ENCODE measurements at regions not wholly inside any gene's neighbourhood (a gene's known extent, or its start where the extent isn't known, plus 50 kb on each side); places are given as distances from the start of the nearest gene placed in this dataset.

DNA sequence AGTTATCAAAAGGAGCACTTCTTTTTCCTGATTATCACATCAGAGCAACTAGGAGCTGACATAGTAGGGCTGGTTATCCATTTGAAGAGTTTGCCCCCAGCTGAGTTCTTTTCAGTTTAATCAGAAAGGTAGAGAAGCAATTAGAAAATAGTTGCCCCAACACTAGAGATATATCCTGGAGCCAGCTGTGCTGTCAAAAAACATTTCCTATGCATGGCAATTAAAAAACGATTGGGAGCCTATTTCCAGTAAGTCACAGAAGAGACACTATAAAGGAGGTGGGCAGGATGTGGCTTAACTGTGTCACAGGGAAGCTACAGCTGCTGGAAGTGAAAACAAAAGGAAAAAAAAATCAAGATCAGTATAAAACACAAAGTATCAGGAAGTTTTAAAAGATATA, 155.7 kb upstream of the SLITRK1 start:
- no peaks in the 10 kb centered on the region for H3K36me3 ChIP-seq (replicated peaks; ENCODE audit: control insufficient read depth, insufficient read depth, low read length)
- no peak overlapping the region for H3K4me3 ChIP-seq (ENCODE audit: insufficient read depth, low read depth, low read length)
- DNase-seq = peak; percentile 2
- no peaks in the 10 kb centered on the region for H3K27me3 ChIP-seq (ENCODE audit: control insufficient read depth, insufficient read depth, low read length)

DNA sequence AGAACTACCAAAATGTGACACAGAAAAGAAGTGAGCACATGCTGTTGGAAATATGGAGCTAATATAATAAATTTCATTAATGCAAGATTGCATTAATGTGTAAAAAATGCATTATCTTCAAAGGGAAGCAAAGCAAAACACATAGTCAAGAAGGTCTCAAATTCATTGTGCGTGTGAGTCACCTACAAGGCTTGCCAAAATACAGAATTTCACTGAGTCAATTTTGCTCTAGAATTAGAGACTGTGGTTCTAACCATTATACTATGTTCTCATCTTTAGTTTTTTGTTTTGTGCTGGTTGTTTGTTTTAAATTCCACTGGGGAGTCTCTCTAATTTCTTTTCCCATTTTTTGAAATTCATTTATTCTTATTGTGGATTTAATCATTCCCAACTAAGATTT, 149.8 kb upstream of the SLITRK1 start:
- Histone ChIP-seq H3K36me3 (replicated peaks; ENCODE audit: control insufficient read depth, insufficient read depth, low read length) (no peaks in the 10 kb centered on the region), H3K27me3 (ENCODE audit: control insufficient read depth, insufficient read depth, low read length) (peaks cover 2% of the 10 kb centered on the region; the same call in 1 of the 2 replicates), H3K4me3 (ENCODE audit: insufficient read depth, low read depth, low read length) (no peak overlapping the region)
- DNase-seq = no peak

DNA sequence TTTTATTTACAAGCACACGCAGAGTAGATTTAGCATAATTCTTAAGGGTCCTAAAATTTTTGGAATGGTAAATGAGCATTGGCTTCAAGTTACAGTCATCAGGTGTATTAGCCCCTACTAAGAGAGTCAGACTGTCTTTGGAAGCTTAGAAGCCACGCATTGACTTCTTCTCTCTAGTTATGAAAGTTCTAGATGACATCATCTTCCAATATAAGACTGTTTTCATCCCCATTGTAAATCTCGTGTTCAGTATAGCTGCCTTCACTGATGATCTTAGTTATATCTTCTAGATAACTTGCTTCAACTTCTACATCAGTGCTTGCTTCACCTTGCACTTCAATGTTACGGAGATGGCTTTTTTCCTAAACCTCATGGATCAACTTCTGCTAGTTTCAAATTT, 148.8 kb upstream of the SLITRK1 start:
- Histone ChIP-seq H3K27me3 (ENCODE audit: control insufficient read depth, insufficient read depth, low read length) (peaks cover 8% of the 10 kb centered on the region), H3K36me3 (replicated peaks; ENCODE audit: control insufficient read depth, insufficient read depth, low read length) (no peaks in the 10 kb centered on the region), H3K4me3 (ENCODE audit: insufficient read depth, low read depth, low read length) (no peak overlapping the region)
- no peak for DNase-seq

DNA sequence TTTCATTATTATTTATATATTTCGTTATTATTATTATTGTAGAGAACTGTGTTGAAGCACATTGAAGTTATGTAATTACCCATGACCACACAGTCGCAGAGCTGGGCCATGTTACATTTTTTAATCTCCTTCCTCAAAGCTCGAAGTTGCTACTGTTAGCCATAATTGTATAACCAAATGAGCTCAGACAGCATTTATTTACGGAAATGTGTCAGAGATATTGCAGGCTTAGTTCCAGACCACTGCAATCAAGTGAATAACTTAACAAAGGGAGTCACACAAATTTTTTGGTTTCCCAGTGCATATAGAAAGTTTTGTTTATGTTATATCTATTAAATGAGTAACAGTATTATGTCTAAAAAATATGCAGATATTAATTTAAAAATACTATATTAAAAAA, 147.1 kb upstream of the SLITRK1 start:
- no peak for DNase-seq
- H3K36me3 ChIP-seq (replicated peaks; ENCODE audit: control insufficient read depth, insufficient read depth, low read length) = no peaks in the 10 kb centered on the region
- peaks cover 13% of the 10 kb centered on the region for H3K27me3 ChIP-seq (ENCODE audit: control insufficient read depth, insufficient read depth, low read length)
- H3K4me3 ChIP-seq (ENCODE audit: insufficient read depth, low read depth, low read length) = no peak overlapping the region

DNA sequence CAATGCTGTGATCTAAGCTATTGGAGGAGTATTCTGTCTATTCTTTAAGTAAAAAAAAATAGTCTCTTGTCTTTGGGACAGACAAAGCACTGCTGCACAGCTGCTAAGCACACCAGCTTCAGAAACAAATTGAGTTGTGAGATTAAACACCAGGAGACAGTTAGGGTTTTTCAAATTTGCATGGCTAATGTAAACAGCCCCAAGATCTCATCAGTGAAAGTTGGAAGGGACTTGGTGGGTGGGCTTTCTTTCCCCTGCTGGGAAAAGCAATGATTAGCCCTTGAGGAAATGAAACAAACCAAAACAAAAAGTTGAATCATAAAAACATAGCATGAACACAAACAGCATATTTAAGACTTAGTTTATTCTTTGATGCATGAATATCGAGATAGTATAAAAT, 143.6 kb upstream of the SLITRK1 start:
- no peak overlapping the region for H3K4me3 ChIP-seq (ENCODE audit: insufficient read depth, low read depth, low read length)
- DNase-seq = peak; percentile 2
- peaks cover 22% of the 10 kb centered on the region for H3K27me3 ChIP-seq (ENCODE audit: control insufficient read depth, insufficient read depth, low read length)
- no peaks in the 10 kb centered on the region for H3K36me3 ChIP-seq (replicated peaks; ENCODE audit: control insufficient read depth, insufficient read depth, low read length)

DNA sequence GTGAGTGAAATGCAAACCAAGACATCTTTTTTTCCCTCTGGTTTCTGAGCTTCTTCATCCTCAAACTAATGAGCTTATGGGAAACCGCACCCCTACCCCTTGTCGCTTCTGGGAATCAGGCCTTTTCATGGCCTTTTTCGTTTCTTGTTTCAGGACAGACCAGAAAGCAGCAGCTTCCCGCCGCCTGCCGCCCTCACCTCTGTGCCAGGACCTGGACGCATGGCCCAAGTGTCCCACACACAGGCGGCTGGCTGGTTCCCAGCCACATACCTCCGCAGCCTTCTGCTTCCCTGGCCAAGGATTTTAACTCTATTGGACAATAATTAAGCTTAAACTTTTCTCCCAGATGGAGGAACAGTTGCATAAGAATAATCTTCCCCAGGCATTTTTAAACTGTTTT, 114.1 kb upstream of the SLITRK1 start:
- Histone ChIP-seq H3K36me3 (replicated peaks; ENCODE audit: control insufficient read depth, insufficient read depth, low read length) (no peaks in the 10 kb centered on the region), H3K4me3 (ENCODE audit: insufficient read depth, low read depth, low read length) (no peak overlapping the region), H3K27me3 (ENCODE audit: control insufficient read depth, insufficient read depth, low read length) (no peaks in the 10 kb centered on the region)
- DNase-seq = no peak

DNA sequence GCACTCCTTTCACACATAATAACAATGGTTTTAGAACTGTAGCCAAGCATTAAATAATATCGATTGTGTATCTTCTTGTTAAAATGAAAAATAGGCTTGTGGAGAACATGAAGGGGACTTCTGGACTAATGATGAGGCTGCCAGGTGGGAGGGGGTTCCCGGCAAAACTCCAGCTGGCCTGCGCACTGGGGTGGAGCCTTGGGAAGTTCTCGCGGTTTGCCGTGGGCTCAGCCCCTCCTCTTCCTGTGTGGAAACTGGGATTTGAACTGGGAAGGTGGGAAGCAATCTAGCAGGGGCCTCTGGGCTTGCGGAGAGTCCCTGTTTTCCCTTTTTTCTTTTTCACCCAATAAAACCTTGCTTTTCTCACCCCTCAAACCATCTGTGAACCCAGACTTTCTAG, 113.7 kb upstream of the SLITRK1 start:
- no peak for DNase-seq
- Histone ChIP-seq H3K36me3 (replicated peaks; ENCODE audit: control insufficient read depth, insufficient read depth, low read length) (no peaks in the 10 kb centered on the region), H3K27me3 (ENCODE audit: control insufficient read depth, insufficient read depth, low read length) (no peaks in the 10 kb centered on the region), H3K4me3 (ENCODE audit: insufficient read depth, low read depth, low read length) (no peak overlapping the region)

DNA sequence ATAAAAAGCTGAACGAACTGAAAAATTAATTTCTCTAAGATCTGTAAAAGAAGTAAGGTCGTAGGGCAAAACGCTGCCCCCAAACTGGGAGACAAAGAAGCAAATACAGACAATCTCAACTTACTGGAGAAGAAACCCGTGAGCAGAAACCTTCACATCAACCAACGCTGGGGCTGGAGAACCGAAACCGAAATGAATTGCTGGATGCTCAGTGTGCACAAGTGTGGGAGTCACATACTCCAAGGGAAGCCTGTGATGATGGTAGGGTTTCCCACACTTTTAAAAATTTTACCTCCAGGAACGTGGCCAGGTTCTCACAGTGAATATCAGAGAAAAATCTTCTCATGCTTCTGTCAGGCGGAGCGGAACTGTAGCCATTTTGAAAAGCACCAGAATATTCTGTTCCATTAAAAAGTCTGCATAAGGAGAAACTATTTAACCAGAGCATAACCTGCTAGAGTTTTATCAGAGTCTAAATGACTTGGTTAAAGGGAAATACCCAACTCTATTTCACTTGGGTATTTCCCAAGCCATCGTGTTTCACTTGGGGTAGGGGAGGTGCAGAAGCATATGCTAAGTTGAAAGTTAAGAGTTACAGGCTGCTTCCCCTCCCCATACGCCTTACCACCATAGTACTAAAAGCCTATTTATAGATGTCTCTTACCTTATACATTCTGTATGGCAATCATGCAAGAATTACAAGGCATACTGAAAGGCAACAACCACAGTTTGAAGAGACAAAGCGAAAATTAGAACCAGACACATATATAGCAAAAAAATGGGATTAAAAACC, 110.5 kb upstream of the SLITRK1 start:
- Histone ChIP-seq H3K36me3 (replicated peaks; ENCODE audit: control insufficient read depth, insufficient read depth, low read length) (no peaks in the 10 kb centered on the region), H3K4me3 (ENCODE audit: insufficient read depth, low read depth, low read length) (no peak overlapping the region), H3K27me3 (ENCODE audit: control insufficient read depth, insufficient read depth, low read length) (no peaks in the 10 kb centered on the region)
- no peak for DNase-seq

DNA sequence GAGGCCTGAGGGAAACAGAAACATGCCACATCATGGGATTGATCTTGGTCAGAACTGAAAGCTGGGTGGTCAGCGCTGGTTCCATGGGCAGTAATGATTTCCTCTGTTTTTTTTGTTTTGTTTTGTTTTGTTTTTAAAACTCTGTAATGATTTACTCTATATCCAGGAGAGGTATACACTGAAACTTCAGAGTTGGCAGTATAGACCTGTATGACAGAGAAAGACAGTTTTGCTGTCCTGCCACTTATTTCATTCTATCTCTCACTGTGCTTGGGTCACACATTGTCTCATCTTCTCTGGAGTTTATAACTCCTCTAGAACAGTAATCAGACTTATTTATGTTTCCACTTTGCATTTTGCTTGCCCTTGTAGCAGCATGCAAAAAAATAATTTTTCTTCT, 105.1 kb upstream of the SLITRK1 start:
- no peak for DNase-seq
- Histone ChIP-seq H3K36me3 (replicated peaks; ENCODE audit: control insufficient read depth, insufficient read depth, low read length) (no peaks in the 10 kb centered on the region), H3K27me3 (ENCODE audit: control insufficient read depth, insufficient read depth, low read length) (no peaks in the 10 kb centered on the region), H3K4me3 (ENCODE audit: insufficient read depth, low read depth, low read length) (no peak overlapping the region)

DNA sequence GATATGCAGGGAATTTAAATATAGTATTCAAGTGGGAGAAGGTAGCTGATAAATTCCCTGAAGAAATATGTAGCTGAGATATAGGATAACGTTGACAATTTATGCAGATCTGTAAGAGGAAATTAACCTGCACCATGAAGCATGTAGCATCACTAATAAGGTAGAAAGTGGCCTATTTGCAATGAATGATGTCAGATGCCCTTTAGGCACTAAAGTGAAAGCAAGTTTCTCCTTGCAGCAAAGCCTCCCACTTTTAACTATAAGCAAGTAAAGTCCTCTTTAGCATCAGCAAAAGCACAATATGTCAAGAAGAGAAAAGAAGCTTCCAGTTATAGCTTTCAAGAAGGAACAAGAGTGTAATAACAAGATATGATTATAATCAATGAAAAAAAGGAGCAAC, 102.5 kb upstream of the SLITRK1 start:
- no peak for DNase-seq
- Histone ChIP-seq H3K36me3 (replicated peaks; ENCODE audit: control insufficient read depth, insufficient read depth, low read length) (no peaks in the 10 kb centered on the region), H3K4me3 (ENCODE audit: insufficient read depth, low read depth, low read length) (no peak overlapping the region), H3K27me3 (ENCODE audit: control insufficient read depth, insufficient read depth, low read length) (no peaks in the 10 kb centered on the region)

DNA sequence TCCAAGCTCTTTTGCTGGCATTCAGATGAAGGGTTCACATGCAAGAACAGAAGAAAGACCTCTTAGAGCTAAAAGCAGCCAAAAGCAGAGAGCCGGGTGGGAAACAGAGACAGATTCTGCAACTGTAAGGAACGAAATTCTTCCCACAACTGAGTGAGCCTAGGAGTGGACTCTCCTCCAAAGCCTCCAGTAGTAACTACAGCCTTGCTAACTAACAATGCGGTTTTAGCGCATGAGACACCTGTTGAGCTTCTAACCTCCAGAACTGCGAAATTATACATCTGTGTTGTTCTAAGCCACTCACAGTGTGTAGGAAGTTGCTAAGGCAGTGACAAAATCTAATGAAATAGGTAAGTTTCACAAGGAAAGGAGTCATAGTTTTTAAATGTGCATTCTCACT, 98.1 kb upstream of the SLITRK1 start:
- peak; percentile 10 for DNase-seq
- H3K4me3 ChIP-seq (ENCODE audit: insufficient read depth, low read depth, low read length) = no peak overlapping the region
- H3K36me3 ChIP-seq (replicated peaks; ENCODE audit: control insufficient read depth, insufficient read depth, low read length) = no peaks in the 10 kb centered on the region
- H3K27me3 ChIP-seq (ENCODE audit: control insufficient read depth, insufficient read depth, low read length) = no peaks in the 10 kb centered on the region

DNA sequence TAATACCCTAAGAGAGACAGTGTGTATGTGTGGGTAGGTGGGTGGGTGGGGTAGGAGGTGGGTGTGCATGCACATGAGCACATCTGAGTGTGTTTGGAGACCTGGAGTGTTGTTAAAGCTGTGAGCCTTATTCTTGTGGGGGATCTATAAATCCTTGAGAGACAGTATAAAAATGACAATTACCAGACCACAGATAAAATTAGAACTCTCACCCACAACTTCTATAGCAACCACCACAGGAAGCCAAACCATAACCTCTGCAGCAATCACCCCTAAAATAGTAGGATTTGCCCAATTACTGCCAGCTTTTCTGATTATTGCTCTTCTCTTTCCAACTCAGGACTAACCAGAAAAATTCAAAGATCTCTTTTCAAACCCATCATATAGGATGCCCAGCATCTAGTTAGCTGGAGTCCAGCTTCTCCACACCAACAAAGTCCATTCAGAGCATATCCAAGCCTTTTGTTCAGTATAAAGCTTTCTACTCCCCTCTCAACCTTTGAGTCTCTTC, 93.4 kb upstream of the SLITRK1 start:
- Histone ChIP-seq H3K36me3 (replicated peaks; ENCODE audit: control insufficient read depth, insufficient read depth, low read length) (no peaks in the 10 kb centered on the region), H3K4me3 (ENCODE audit: insufficient read depth, low read depth, low read length) (no peak overlapping the region), H3K27me3 (ENCODE audit: control insufficient read depth, insufficient read depth, low read length) (no peaks in the 10 kb centered on the region)
- no peak for DNase-seq

DNA sequence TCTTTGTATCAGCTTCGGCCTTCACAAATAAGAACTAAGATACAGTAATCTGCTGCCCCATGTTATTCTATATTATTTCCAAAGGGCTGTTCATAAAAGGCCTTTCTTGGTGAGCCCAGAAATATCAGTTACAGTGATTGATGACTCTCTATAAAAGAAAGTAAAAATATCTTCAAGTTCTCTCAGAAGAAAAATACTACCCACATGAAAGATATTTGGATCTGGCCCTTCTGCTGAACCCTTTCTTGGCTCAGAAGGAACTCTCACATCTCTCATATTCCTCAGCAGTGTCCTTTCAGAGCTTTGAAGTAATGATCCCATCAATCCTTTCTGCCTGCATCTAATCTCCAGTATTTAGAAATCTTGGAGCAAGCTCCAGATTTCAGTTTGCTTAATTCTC, 76.3 kb upstream of the SLITRK1 start:
- DNase-seq = no peak
- H3K27me3 ChIP-seq (ENCODE audit: control insufficient read depth, insufficient read depth, low read length) = no peaks in the 10 kb centered on the region
- no peak overlapping the region for H3K4me3 ChIP-seq (ENCODE audit: insufficient read depth, low read depth, low read length)
- H3K36me3 ChIP-seq (replicated peaks; ENCODE audit: control insufficient read depth, insufficient read depth, low read length) = no peaks in the 10 kb centered on the region

DNA sequence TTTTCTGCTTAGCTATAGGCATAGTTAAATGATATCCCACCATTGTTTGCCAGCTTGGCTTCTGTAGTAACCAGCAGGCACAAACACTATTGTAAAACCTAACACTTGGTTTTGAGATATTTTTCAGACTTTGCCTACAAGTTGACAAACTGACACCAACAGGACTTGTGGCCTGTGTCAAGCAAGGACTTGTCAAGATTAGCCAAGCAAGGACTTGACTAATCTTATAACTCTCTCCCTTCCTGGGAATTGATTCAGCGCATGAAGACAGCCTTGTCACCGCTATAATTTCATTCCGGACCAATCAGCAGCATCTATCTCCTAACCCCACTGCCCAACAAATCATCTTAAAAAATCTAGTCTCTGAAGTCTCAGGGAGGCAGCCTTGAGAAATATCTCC, 72.7 kb upstream of the SLITRK1 start:
- no peak for DNase-seq
- Histone ChIP-seq H3K4me3 (ENCODE audit: insufficient read depth, low read depth, low read length) (no peak overlapping the region), H3K27me3 (ENCODE audit: control insufficient read depth, insufficient read depth, low read length) (no peaks in the 10 kb centered on the region), H3K36me3 (replicated peaks; ENCODE audit: control insufficient read depth, insufficient read depth, low read length) (no peaks in the 10 kb centered on the region)

DNA sequence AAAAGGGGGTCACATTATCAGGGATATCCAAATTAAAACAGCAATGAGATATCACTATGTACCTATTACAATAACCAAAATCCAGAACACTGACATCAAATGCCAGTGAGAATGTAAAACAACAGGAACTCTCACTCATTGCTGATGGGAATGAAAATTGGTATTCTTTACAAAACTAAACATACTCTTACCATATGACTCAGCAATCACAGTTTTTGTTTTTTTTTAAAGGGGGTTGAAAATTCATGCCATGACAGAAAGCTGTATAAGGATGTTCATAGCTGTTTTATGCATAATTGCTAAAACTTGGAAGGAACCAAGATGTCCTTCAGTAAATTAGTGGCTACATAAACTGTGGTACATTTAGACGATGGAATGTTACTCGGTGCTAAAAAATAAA, 71.6 kb upstream of the SLITRK1 start:
- no peaks in the 10 kb centered on the region for H3K27me3 ChIP-seq (ENCODE audit: control insufficient read depth, insufficient read depth, low read length)
- no peaks in the 10 kb centered on the region for H3K36me3 ChIP-seq (replicated peaks; ENCODE audit: control insufficient read depth, insufficient read depth, low read length)
- H3K4me3 ChIP-seq (ENCODE audit: insufficient read depth, low read depth, low read length) = no peak overlapping the region
- DNase-seq = no peak

DNA sequence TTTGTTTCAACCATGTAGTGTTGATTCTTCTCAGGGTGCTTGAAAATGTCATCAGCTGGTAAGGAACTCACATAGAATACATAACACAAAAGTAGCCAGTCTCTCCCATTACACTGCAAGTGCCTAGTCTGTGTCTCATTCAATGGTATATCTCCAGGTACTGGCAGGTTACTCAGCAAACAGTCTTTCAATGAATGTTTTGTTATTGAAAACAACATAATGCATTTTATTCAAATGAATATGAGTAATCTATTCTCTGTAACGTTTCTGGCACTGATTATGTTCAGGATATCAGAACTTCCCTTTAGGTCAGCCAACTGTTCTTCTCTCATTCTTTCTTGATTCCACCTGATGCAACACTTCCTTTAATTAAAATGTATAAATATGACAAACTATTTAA, 68.0 kb upstream of the SLITRK1 start:
- Histone ChIP-seq H3K4me3 (ENCODE audit: insufficient read depth, low read depth, low read length) (no peak overlapping the region), H3K36me3 (replicated peaks; ENCODE audit: control insufficient read depth, insufficient read depth, low read length) (no peaks in the 10 kb centered on the region), H3K27me3 (ENCODE audit: control insufficient read depth, insufficient read depth, low read length) (no peaks in the 10 kb centered on the region)
- DNase-seq = no peak
